WERI-Rb-1 (cell line): ENCODE measurements at regions not wholly inside any gene's neighbourhood (a gene's known extent, or its start where the extent isn't known, plus 50 kb on each side); places are given as distances from the start of the nearest gene placed in this dataset.

ENCODE experiments used
- DNase-seq: peaks from one replicate; pipeline ENCODE4 v3.0.0-alpha.2; 2020
- H3K27ac ChIP-seq: fragments of 250-450 bp; sonication (Bioruptor Pico); 2 replicates; pipeline ENCODE4 v1.5.1; 2020; ENCODE audit warnings: mild to moderate bottlenecking, moderate library complexity
- H3K27me3 ChIP-seq: fragments of 250-450 bp; sonication (Bioruptor Pico); 2 replicates; pipeline ENCODE4 v1.5.1; 2021; ENCODE audit warnings: mild to moderate bottlenecking, low read depth, moderate library complexity; ENCODE audit not compliant: insufficient read depth, severe bottlenecking
- H3K36me3 ChIP-seq: fragments of 250-450 bp; sonication (Bioruptor Pico); 2 replicates; pipeline ENCODE4 v1.5.1; 2020; ENCODE audit warnings: mild to moderate bottlenecking, moderate library complexity
- H3K4me3 ChIP-seq: 2 replicates; pipeline ENCODE4 v1.5.1; 2011; ENCODE audit warnings: low read depth, mild to moderate bottlenecking, control low read depth, low read length
- H3K9me3 ChIP-seq: fragments of 250-450 bp; sonication (Bioruptor Pico); 2 replicates; pipeline ENCODE4 v1.5.1; 2021; ENCODE audit warnings: mild to moderate bottlenecking, moderate library complexity; ENCODE audit not compliant: severe bottlenecking
- CTCF ChIP-seq: IDR thresholded peaks from 2 replicates; pipeline ENCODE4 v1.5.1; 2011; ENCODE audit warnings: low read depth, mild to moderate bottlenecking, control low read depth, inconsistent platforms, low read length

DNA sequence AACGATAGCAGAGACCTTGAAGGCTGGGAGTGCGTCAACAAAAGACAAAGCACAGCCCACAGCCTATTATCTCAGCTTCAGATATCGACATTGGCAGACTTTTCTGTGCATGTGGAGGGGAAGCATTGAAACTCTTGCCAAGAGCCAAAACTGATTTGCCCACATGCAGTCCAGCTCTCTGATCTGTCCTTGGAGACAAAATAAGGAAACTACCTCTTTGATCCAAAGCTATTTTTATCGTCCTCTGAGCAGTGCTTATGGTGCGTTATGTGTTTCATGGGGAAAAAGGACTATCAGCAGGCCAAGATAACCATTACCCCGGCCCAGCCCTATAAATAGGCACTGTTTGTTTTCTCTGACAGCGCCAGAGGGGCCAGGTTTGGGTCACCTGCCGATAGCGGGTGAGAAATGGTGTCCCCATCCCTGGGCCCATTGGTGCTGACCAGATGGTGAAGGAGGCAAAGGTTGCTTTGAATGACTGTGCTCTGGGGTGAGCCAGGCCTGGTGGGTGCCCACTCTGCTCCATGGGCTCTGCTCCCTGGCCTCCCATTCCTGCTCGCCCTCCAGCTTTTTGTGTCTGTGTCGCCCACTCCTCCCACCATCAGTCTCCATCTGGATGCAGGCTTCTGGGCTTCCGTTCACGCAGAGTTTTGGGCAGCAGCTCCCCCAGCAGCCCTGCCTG is 176.1 kb upstream of the HS6ST1 start:
- no peak for DNase-seq
- Histone ChIP-seq H3K27me3 (no peaks in the 10 kb centered on the region), H3K9me3 (no peaks in the 10 kb centered on the region), H3K36me3 (no peaks in the 10 kb centered on the region), H3K4me3 (no peak overlapping the region), H3K27ac (no peak overlapping the region)
- TF ChIP-seq CTCF = no peak

- no peaks in the 10 kb centered on the region for H3K9me3 ChIP-seq
- no peak overlapping the region for H3K4me3 ChIP-seq
- no peak overlapping the region for H3K27ac ChIP-seq
- no peaks in the 10 kb centered on the region for H3K36me3 ChIP-seq
- no peak for DNase-seq
- TF ChIP-seq CTCF = no peak
- H3K27me3 ChIP-seq = no peaks in the 10 kb centered on the region
Measured at GRCh38 chr2:128495996-128496547, 177.4 kb upstream of the HS6ST1 start.

- no peak for TF ChIP-seq CTCF
- DNase-seq = no peak
- Histone ChIP-seq H3K27me3 (no peaks in the 10 kb centered on the region), H3K36me3 (no peaks in the 10 kb centered on the region), H3K27ac (no peak overlapping the region), H3K4me3 (no peak overlapping the region), H3K9me3 (no peaks in the 10 kb centered on the region)
Measured at GRCh38 chr2:128496700-128497099, 178.0 kb upstream of the HS6ST1 start.

GRCh38 chr2:128497461-128497860 is 178.8 kb upstream of the HS6ST1 start:
- Histone ChIP-seq H3K4me3 (no peak overlapping the region), H3K9me3 (no peaks in the 10 kb centered on the region), H3K36me3 (no peaks in the 10 kb centered on the region), H3K27ac (no peak overlapping the region), H3K27me3 (no peaks in the 10 kb centered on the region)
- no peak for TF ChIP-seq CTCF
- no peak for DNase-seq

GRCh38 chr2:128498086-128498485 is 179.4 kb upstream of the HS6ST1 start:
- Histone ChIP-seq H3K4me3 (no peak overlapping the region), H3K27me3 (no peaks in the 10 kb centered on the region), H3K36me3 (no peaks in the 10 kb centered on the region), H3K9me3 (no peaks in the 10 kb centered on the region), H3K27ac (no peak overlapping the region)
- no peak for TF ChIP-seq CTCF
- no peak for DNase-seq

DNA sequence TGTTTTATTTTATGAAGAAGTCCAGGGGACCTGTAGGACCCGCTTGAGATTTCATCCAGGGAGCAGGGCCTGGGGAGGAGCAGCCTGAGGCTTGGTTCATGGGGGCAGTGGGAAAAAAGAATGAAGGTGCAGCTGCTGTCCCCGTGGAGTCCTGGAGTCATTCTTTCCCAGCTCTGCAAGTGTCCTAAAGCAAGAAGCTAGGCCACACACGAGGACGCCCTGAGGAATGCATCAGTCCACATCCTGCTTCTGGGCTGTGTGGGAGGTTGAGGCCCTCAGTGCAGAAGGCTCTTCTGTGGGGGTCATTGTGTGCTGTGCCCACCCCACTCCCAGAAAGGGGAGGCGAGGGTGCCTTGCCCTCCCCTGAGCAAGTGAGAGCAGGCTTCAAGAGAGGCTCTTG is 179.9 kb upstream of the HS6ST1 start:
- Histone ChIP-seq H3K27me3 (no peaks in the 10 kb centered on the region), H3K27ac (no peak overlapping the region), H3K36me3 (no peaks in the 10 kb centered on the region), H3K9me3 (no peaks in the 10 kb centered on the region), H3K4me3 (no peak overlapping the region)
- no peak for TF ChIP-seq CTCF
- no peak for DNase-seq
